ENCODE measurements at regions not wholly inside any gene's neighbourhood (a gene's known extent, or its start where the extent isn't known, plus 50 kb on each side); places are given as distances from the start of the nearest gene placed in this dataset.

- TF ChIP-seq EZH2 (IDR thresholded peaks at IDR 0.05; ENCODE audit: insufficient read depth, poor library complexity, severe bottlenecking) (no peak), EZH2phosphoT487 (IDR thresholded peaks at IDR 0.05; ENCODE audit: insufficient read depth, low read depth) (no peak)
Measured at GRCh38 chr1:213521206-213521605, 466.6 kb upstream of the PROX1 start.

Data from GM23248 (cell line).